ENCODE measurements at regions not wholly inside any gene's neighbourhood (a gene's known extent, or its start where the extent isn't known, plus 50 kb on each side); places are given as distances from the start of the nearest gene placed in this dataset.

DNA sequence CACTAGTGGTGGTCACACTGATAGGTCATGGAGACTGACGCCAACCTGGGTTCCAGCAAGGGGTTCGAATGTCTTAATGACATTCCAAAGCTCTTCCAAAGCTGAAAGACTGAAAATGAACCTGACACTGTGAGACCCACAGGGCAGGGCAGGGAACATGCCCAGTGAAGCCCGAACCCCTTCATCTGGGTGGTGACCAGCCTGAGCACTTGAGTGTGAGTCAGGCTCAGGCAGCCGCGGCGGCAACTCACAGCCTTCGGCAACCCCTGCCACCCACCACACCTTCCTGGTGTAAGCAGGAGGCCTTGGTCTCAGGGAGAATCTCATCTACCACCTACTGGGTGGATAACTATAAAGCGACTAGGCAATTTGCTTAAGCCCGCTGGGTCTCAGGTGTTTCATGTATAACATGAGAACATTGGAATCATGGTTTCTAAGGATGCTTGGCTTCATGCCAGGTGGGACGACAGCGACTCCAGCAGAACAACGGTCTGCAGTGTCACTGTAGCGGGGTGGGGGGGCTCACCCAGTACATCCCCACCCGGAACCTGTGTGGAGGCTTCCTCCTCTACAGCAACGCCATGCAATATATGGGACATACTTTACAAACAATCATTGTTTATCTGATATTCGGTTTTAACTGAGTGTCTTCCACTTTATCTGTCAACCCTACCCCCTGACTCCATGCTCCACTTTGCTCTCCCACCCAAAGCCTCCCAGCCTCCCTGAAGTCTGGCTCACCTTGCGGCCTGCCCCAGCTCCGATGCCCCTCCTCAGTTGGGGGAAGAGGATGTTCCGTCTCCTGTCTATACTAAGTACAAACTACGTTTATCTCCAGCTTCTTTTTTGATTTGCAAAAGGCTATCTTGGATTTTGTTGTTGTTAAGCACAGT is 125.0 kb upstream of the MEF2A start:
- no peak for DNase-seq

DNA sequence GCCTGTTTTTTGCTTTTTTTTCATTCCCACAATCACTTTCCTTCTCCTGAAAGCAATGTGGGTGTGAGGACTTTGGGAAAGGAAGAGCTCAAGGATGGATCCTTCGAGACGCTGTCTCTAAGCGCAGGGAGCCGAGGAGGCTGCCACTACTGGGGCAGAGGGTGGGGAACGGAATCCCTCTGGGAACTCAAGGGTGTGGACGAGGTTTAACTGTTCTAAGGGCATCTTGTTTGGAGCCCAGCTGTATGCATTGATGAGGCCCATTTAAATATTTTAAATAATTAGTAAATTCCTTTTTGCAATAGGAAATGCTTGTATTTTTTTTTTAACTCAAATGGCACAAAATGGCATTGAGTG is 124.4 kb upstream of the MEF2A start:
- no peak for DNase-seq

GRCh38 chr15:99441871-99442251 is 123.9 kb upstream of the MEF2A start:
- DNase-seq: no peak

DNA sequence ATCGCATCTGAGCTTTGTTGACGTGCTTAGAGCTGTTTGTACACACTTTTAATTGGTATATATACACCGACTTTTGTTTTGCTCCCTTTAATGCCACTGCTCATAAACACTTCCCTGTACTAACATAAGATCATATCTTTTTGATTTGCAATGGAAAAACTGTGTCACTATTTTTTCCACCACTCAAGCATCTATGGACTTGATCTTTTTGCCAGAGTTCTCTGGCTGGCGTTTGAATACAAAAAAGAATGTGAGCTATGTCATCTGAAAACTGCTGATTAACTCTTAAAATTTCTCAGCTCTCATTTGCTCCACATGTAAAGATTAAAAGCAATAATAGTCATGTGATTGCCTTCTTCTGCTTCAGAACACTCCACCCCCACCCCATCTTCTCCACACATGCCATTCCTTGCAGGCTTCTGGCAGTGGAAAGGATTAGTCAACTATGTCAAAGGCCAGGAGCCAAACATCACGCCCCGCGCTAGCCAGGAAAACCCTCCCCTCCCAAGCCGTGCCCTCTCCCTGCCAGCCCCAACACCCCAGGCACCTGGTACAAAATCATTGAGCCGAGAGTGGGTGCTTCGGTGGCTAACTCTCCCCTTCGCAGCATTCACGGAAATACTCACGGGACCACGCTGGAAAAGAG is 123.4 kb upstream of the MEF2A start:
- peak in 1 of 2 donors; percentile 5 for DNase-seq

DNA sequence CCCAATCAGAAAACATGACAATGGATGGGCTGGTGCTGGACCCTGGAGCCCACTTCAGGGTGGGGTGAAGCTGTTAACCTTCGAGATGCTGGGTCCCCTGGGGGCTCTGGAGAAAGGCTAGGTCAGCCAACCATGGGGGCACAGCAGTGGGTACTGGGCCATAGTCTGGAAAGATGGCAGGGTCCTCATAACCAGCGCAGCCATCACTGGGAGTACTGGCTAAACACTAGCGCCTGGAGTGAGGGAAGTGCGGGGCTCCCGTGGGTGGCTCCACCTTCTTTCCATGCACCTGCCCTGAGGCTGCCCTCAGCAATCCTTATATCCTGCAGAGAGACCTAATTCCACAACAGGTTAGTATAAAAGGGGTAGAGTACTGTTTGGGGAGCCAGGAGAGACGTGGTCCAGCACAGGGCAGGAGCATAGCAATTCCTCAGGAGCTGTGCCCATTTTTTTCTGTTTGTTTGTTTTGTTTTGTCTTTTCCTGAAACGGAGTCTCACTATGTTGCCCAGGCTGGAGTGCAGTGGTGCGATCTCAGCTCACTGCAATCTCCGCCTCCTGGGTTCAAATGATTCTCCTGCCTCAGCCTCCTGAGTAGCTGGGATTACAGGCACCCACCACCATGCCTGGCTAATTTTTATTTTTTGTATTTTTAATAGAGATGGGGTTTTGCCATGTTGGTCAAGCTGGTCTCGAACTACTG is 122.6 kb upstream of the MEF2A start:
- DNase-seq: no peak

- no peak for DNase-seq
Measured at GRCh38 chr15:99443768-99444446, 121.9 kb upstream of the MEF2A start.

DNA sequence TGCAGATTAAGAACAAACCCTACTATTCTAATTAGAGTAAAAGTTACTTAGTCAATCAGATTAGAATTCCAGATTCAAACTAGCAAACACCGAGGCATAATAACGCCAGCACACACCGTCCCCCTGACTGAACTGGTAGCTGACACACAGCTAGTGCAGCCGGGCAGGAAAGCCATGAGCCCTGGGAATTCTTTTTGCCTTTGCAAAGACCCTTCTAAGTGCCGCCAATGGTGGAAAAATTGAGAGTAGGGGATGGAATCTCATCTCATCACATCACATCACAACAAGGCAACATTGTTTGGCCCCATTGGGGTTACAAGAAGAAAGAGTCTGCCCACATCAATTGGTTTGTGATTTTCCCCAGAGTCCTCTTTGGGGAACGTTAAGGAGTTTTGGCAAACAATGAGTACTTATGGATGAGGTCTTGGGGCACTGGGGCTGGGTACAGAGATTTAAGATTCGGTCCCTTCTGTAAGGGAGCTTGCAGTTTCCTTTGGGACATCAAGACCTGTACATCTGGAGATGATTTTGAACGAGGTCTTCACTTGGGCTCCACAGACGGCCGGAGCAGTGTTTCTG is 120.4 kb upstream of the MEF2A start:
- no peak for DNase-seq

GRCh38 chr15:99446565-99447496 is 119.0 kb upstream of the MEF2A start:
- DNase-seq: no peak

DNA sequence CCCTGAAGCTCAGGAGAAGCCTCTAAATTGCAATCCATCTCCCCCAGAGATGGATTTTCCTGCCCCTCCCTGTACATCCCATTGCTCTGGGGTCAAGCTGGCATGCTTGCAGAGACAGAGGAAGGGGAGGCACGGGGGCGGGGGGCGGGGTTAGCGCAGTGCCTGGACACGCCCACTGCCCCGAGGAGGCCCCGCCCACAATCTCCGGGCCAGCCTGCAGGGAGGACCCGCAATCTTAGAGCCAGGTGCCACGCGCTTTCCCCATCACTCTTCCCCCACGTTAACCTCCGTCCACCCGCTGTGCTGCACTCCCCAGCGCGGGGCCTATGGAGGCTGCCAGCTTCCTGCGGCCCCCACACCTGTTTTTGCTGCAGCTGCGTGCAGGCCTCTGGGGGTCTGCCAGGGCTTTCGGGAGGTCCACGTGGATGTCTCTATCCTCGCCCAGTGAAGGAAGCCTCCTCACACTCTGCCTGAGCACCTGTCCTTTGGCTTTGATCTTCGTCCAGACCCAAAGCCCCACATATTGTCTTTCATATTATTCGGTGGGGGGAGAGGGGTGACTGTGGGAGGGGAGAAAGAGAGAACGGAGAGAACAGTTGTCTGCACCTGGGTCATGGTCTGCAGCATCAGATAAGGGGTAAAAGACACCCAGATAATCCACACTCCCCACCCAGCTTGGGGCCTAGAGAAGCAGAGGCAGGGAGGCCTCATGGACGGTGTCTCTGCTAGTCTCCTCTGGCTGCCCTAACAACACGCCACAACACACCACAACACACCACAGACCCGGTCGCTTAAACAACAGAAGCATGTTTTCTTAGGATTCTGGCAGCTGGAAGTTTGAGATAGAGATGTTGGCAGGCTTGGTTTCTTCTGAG is 118.0 kb upstream of the MEF2A start:
- no peak for DNase-seq

DNA sequence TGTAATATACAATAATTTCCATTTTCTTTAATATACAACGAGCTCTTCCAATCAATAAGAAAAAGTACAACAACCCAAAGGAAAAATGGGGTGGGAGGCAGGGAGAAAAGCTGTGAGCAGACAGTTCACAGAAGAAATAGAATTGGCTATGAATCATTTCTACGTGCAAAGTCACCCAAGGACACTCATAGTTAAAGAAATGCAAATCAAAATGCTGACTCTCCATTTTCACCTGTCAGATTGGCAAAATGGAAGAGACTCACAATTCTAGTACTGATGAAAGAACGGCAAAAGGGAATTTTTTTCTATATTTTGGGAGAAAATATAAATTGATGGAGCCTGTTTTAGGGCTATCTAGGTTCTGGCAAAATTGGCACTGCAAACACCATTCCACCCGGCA is 116.3 kb upstream of the MEF2A start:
- no peak for DNase-seq

- no peak for DNase-seq
Measured at GRCh38 chr15:99450896-99451358, 114.9 kb upstream of the MEF2A start.

DNA sequence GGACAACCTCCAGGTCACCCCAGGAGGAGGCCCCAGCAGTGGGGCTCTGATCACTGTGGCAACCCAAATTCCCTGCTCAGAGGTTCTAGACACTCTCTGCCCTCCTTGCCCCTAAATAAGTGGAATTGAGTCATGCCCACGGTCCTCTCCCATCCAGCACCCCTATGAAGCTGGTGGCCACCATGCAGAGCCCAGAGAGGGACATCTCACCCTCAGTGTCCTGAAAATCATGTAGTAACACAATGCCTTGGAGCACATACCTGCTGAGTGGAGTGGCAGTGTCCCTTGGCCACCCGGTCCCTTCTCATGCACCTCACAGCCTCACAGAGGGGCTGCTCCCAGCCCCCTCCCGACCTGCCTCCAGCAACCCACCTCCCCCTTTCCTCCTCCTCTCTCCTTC is 114.3 kb upstream of the MEF2A start:
- DNase-seq: no peak

DNA sequence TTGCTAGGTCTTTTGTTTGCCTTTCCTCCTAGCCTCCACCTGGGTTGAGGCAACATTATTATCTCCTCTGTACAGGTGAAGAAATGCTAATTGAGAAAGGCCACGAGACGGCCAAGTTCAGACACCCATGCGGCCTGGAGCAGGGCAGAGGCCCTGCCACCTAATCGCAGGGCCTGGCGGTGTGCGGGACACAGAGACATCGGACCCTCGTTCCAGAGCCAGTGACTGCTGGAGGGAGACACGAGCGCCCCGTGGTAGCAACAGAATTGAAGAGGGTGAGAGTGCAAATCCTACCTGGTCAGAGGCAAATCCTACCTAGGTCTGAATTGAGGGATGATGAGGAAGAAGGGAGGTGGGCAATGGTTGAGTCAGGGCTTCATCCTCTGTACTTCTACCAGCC is 113.8 kb upstream of the MEF2A start:
- no peak for DNase-seq

DNA sequence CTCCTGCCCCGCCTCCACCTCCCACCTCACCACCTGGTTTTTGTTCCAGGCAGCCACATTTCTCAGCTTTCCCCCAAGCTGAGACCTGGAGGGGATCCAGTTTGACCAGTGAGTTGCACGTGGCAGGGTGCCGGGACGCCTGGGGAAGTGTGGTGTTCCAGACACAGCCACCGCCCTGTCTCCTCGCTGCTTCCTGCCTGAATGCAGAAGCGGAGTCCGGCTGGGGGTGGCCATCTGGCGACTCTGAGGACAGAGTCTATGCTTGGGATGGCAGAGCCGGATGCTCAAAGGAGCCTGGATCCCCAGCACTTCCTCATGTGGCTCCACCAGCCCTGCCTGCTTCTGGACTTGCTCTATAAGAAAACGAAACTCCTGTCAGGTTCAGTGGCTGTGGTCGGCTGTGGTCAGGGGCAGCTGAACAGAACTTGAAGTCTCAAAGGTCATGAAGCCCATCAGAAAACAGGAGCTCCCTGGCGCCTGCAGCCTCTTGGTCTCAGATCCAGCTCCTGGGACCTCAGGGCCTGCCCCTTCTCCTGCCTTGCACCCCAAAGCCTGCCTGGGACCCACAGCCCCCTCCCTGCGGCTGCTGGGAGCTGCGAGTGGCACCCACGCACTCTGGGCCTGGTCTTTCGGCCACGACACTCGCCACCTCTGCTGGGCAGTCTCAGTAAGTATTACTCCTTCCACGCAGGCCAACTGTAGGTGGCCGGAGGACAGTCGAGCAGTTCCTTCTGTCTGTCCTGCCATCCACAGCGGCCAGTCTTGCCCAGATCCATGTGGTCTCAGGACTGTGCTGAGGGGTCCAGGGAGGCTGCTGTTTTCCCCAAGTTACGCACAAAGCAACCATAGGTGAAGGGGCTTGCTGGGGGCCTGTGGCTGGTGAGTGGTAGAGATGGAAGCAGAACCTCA is 112.8 kb upstream of the MEF2A start:
- DNase-seq: peak in 1 of 2 donors; percentile 78

DNA sequence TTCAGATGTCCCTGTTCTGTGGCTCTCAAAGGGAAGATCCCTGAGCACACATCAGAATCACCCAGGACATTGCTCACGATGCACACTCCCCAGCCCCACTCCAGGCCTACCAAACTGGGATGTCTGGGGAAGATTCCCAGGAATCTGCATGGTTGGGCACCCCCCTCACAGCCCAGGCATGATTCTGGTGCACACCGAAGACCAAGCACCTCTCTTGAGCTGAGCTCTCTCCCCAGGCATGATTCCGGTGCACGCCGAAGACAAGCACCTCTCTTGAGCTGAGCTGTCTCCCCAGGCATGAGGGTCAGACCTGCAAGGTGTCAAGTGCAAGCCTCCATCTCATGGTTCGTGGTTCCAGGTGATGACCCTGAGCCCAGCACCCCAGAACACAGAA is 112.2 kb upstream of the MEF2A start:
- no peak for DNase-seq

DNA sequence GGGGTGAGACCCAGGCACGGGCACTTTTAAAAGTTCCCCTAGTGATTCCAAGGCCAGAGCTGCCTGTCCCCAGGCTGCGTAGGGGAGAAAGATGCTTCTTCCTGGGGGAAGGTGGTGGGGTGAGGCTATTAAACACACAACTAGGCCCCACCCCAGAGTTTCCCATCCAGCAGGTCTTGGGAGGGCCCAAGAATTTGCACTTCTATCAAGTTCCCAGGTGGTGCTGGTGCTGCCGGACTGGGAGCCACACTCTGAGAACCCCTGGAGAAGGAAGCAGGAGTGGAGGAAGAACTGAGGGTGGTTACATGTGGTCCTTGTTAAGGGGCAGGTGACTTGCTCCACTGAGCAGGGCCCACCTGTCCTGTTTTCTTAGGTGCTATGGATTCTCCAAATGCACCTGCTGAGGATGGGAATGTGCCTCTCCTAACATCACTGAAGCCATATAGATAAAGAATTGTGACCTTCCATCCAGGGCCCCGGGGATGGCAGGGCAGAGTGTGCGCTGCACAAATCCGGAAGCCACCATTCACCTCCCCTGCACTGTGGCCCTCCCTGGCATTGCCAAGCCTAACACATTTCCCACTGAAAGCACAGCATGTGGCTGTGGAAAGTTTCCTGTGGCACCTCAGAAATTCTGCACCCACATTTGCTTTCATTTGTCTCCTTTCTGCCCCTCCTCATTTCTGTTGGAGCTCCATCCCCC is 111.5 kb upstream of the MEF2A start:
- DNase-seq: no peak

DNA sequence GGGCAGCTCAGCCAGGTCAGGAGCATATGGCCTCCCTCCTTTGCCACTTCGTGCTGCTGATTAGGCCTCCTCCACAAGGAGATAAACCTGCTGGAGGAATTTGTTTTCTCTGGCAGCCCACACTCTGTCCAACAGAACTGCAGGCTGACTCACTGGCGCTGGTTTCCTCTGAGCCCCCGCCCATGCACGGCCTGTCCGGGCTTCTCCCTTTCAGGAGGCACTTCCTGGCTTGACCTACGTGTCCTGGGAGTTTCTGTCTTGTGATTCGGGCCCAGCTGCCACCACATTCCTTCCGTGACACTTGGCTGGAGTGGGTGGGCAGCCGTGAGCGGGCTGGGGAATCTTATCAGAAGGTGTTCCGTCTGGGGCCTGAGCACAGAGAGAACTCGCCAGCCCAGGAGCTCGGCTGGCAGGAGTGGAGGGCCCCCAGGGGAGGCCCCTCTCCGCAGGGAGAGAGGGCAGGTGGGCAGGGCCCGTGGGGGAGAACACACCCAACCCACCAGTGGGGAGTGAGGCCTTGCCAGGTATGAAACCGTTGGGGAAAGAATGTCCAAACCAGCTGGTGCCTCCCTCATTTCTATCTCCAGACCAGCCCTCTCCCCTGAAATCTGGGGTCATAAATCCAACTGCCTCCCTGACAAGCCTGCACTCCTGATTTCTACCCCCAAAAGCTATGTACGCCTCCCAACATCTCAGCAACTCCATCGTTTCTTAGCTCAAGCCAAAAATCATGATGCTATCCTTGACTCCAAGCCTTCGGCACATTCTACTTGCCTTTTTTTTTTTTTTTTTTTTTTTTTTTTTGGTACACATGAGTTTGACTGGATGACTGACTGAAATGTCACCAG is 110.6 kb upstream of the MEF2A start:
- DNase-seq: no peak

DNA sequence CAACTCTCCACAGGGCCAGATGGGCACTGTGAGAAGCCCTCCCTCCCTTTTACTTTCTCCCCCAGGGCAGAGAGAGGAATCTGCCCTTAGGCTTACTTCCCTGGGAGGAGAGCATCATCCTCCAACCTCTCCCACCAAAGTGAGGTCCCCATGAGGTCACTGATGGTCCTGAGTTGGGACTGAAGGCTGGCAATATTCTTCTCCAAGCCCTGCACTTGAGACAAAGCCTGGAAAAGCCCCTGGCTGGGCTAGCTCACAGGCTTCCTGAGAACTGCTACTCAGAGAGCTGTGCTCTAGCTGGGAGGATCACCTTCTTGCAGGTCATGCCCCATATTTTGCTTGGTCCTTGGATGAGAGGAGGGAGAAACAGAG is 110.0 kb upstream of the MEF2A start:
- no peak for DNase-seq
